GM21367 (cell line): ENCODE measurements at regions not wholly inside any gene's neighbourhood (a gene's known extent, or its start where the extent isn't known, plus 50 kb on each side); places are given as distances from the start of the nearest gene placed in this dataset.
"Not testable (repeated sequence)": the region's sequence is repeated elsewhere in the genome, so short reads cannot be mapped to it uniquely, and the experiment has no call there.

Source experiments
- ATAC-seq: cut with Tn5 transposase; IDR thresholded peaks from one replicate; pipeline ENCODE4 v1.9.1; 2021; ENCODE audit not compliant: unreplicated experiment

DNA sequence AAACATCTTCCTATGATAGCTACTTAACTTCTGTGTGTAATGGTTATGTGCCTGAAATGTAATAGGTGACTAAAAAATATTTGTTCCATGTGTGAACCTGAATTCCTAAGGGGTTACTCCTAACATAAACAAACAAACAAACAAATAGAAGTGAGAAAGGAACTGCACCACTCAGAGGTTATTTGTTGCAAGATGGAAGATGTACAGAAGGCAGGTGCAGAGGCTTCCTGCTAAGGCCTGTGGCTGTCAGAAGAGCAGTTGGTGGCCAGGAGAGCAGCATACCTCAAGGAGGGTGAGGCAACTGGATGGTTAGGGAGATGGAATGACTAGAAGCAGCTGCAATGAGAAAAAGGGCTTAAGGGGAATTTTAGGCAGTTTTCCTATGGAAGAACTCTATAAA, 940.6 kb downstream of the TTLL7 start:
- ATAC-seq: no peak

DNA sequence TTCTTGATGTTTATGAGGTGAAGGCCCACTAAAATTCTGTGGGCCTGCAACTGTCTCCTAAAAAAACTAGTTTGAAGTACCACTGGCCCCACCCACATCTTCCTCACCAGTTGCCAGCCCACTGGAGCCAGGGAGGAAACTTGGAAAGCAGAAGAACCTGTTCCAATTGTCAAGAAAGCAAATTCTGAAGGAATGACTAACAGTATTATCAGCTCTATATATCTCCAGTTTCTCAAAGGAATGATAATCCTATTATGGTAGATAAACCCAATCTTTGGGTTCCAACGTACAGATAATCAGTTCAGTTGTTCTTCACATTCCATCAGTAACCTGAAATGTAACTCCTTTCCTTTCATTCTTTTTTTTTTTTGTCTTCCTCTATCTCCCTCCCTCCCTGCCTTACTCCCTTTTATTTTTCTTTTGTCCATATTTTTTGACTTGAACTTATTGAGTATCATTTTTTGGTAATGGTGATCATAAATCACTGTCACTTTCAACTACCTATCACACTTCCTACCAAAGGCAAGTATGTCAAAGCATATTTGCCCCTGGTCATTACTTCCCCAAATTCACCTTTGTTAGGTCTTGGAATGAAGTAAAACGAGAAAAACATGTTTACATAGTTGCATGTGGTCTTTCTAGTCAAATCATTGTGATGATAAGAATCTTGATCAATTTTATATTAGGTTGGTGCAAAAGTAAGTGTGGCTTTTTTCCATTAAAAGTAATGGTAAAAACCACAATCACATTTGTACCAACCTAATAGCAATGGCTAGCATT, 943.4 kb downstream of the TTLL7 start:
- no peak for ATAC-seq

- no peak for ATAC-seq
These were observed 945.5 kb downstream of the TTLL7 start for GRCh38 chr1:83053446-83053845.

- no peak for ATAC-seq
These were observed 946.1 kb downstream of the TTLL7 start for GRCh38 chr1:83052865-83053264.

DNA sequence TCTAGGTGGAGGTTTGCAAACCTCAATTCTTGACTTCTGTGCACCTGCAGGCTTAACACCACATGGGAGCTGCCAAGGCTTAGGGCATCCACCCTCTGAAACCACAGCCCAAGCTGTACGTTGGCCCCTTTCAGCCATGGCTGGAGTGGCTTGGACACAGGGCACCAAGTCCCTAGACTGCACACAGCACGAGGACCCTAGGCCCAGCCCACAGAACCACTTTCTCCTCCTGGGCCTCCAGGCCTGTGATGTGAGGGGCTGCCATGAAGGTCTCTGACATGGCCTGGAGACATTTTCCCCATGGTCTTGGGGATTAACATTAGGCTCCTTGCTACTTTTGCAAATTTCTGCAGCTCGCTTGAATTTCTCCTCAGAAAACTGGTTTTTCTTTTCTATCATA, 947.9 kb downstream of the TTLL7 start:
- not testable (repeated sequence) for ATAC-seq

- ATAC-seq: no peak
These were observed 955.7 kb downstream of the TTLL7 start for GRCh38 chr1:83043244-83043643.

GRCh38 chr1:83039091-83039490, 959.8 kb downstream of the TTLL7 start:
- ATAC-seq: not testable (repeated sequence)

GRCh38 chr1:83034851-83035250, 964.1 kb downstream of the TTLL7 start:
- ATAC-seq: no peak

- ATAC-seq: no peak
These were observed 965.2 kb downstream of the TTLL7 start for GRCh38 chr1:83033682-83034081.

GRCh38 chr1:83029916-83030315, 969.0 kb downstream of the TTLL7 start:
- no peak for ATAC-seq

DNA sequence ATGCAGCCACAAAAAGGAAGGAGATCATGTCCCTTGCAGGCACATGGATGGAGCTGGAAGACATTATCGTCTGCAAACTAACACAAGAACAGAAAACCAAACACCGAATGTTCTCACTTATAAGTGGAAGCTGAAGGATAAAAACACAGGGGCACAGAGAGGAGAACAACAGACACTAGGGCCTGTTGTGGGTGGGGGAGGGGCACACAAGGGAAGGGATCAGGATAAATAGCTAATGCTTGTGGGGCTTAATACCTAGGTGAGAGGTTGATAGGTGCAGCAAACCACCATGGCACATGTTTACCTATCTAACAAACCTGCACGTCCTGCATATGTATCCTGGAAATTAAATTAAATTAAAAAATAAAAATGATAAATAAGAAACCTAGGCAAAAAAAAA, 969.9 kb downstream of the TTLL7 start:
- ATAC-seq: no peak

DNA sequence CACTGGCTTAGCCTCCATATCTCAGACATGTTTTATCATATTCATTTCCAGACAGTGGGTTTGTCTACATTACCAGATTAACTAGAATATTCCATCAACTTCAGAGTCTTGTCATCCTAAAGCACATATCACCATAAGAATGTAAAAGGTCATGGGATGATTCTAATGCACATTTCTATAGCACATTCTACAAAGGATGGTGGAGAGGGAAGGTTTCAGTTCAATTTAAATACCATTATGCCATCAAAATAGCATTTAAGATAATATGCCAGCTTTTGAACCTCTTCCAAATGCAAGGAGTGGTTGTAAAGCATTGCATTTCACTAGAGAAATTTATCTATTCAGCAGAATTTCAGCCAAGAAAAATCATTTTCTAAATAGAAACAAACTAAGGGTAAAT, 970.5 kb downstream of the TTLL7 start:
- no peak for ATAC-seq

DNA sequence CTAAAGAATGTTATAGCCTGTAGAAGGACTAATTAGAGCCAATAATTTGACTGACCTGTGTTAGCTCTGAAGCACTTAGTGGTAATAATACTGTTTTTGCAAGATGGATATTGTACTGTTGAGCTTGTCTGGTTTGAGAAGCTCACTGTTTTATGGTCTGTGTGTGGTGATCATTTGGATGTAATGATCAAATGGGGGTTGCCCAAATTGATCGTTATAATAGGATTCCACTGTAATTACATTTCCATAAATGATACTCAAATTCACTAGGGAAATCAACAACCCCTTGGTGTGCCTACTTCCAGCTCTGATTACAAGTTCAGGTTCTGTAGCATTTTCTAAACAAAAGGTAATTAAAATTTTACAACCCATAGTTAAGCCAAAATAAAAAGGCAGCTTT, 971.4 kb downstream of the TTLL7 start:
- ATAC-seq: no peak

DNA sequence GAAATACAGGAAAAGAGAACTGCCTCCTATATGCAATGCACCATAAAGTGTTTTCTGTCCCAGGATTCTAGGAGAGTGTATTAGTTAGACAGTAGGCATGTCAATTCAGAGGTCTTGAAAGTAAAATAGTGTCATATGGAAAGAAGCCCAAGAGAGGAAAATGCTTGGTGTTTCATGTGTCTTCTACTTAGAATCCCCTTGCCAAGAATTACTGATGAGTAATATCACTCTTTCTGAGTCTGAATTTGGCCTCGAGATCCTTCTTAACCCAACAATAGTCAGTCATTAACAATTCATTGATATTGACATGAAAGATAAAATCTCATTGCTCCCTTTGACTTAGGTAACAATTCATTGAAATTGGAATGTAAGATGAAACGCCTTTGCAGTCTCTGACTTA, 972.2 kb downstream of the TTLL7 start:
- no peak for ATAC-seq

- ATAC-seq: no peak
These were observed 974.6 kb downstream of the TTLL7 start for GRCh38 chr1:83024251-83024767.

- ATAC-seq: no peak
These were observed 975.7 kb downstream of the TTLL7 start for GRCh38 chr1:83023212-83023611.

DNA sequence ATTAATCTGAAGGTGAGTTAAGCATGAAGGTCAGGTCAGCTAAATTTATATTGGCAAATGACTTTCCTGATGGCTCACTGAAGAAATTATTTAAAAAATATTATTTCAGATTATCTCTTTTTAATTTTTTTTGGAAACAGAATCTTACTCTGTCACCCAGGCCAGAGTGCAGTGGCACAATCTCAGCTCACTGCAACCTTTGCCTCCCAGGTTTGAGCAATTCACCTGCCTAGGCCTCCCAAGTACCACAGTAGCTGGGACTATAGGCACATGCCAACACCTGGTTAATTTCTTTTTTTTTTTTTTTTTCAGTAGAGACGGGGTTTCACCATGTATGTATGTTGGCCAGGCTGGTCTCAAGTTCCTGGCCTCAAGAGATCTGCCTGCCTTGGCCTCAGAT, 976.7 kb downstream of the TTLL7 start:
- no peak for ATAC-seq

- ATAC-seq: no peak
These were observed 981.2 kb downstream of the TTLL7 start for GRCh38 chr1:83017701-83018100.

DNA sequence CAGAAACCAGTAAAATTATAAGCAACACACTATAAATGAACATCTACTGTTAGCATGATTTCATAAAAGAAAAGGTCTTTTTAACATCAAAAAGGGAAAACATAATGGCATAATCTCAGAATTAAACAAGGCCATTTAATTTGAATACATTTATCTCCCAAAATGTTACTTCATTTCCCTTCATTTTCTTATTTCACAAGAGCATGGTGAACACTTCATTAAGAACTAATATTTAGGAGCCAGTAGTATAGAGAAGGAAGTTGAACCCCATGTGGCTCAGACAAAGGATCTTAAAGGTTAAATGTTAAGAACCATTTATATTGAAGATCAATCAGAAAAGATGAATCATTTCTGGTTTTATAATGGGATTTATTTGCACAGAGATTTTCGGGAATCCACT, 981.7 kb downstream of the TTLL7 start:
- ATAC-seq: no peak

DNA sequence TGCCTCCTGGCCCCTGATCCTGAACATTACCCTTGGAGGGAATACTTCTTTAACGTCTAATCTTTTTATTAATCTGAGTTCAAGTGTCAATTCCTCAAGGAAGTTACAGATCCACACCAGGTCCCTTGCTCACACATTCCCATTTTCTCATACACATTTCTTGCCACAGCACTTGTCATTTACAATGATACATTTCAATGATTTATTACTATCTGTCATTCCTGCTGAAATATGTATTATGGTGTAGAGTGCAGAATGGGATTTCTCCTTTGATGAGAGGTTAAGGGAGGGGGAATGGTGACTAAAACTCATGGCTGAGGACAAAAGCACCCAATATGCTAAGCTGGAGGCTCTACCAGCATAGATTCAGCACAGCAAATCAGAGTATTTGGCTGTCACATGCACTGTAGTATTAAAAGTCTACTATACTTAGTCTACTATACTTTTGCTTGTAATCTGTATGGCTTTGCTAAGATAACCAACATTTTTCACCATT, 982.5 kb downstream of the TTLL7 start:
- ATAC-seq: no peak

- ATAC-seq: no peak
These were observed 983.8 kb downstream of the TTLL7 start for GRCh38 chr1:83015163-83015562.

DNA sequence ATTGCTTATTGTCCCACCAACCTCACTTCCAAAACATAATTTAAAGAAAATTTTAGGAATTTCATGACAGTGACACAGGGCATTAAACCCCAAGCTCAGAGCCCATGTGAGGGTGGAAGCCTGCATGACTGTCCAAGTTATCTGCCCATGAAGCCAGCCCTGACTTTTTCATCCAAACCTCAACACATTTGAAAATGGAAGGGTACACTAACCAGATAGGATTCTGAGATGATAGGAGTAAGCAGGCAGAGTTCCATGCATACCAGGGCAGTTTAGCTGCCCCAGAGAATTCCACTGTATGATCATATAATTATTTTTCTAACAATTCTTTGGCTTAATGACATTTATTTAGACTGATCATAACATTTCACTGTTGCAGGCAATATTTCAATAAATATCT, 986.0 kb downstream of the TTLL7 start:
- ATAC-seq: no peak

DNA sequence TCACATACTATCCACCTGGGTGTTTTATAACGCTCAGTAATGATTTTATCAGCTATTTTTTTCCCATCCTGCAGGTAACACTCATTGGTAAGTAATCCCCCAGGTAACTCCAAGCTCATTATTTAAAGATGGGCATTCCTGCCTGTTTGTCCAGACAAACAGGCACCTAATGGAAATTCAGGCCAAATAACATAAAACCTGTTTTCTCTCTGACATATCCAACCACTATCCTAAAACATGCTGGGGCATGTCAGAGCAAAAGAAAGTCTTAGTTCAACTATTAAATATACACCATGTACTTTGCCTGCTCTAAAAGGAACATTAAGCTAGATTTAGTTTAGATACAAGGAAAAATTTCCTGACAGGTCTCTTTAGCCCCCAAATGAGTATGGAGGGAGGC, 987.7 kb downstream of the TTLL7 start:
- ATAC-seq: no peak
